K562 (cell line): ENCODE measurements at regions not wholly inside any gene's neighbourhood (a gene's known extent, or its start where the extent isn't known, plus 50 kb on each side); places are given as distances from the start of the nearest gene placed in this dataset.

Experiments used
- ATAC-seq: fragments of 200-7000 bp; cut with Tn5 transposase; 3 replicates; pipeline ENCODE4 v1.9.1; 2020; ENCODE audit warnings: moderate library complexity
- BruUV-seq: library from RNA; stranded (reverse); fragments of 400-500 nt; replicated peaks from 2 replicates; lab custom pipeline; 2021; lab: Mats Ljungman, UMichigan
- CTCF ChIA-PET: fragments of 300-600 bp; formaldehyde crosslinking; extraction: SDS; loops from one replicate; lab custom pipeline; 2021; ENCODE audit warnings: low intra/inter-chr PET ratio; lab: Yijun Ruan, JAX
- POLR2A ChIA-PET: fragments of 300-600, 350-650 bp; sonication (Branson Sonifier 250); formaldehyde crosslinking; extraction: SDS; loops from one replicate; lab custom pipeline; 2021; ENCODE audit warnings: antibody characterized with exemption, inconsistent platforms; lab: Yijun Ruan, JAX
- DNase-seq, 4 experiments: peaks; one replicate each; pipeline versions ENCODE4 v3.0.0 to v3.0.0-alpha.2; 2011 to 2018; ENCODE audit warnings: low spot score in 3 of 4, mixed read lengths in 3 of 4; ENCODE audit errors: extremely low read depth in 1 of 4
- FAIRE-seq: peaks from 2 replicates; lab custom pipeline; 2011; peaks lifted over from hg19 to GRCh38; lab: Jason Lieb, UNC
- H2AFZ ChIP-seq: 2 replicates; pipeline ENCODE4 v1.6.0; 2011; ENCODE audit warnings: low read depth, low read length, control low read depth, inconsistent platforms
- H3K27ac ChIP-seq: fragments of 200-600 bp; 3 replicates; pipeline ENCODE4 v1.8.0; 2011; ENCODE audit warnings: low read depth, mild to moderate bottlenecking, control low read depth, inconsistent platforms, low read length, moderate library complexity, mixed read lengths; ENCODE audit errors: extremely low read depth
- H3K27me3 ChIP-seq, 2 experiments: fragments of 300-600 bp in 1 of 2; 2 replicates in 1 of 2; 3 replicates in 1 of 2; pipeline versions ENCODE4 v1.6.0 to v1.8.0; 2011; ENCODE audit warnings: inconsistent platforms in 2 of 2, low read length in 2 of 2, mild to moderate bottlenecking in 1 of 2, mixed read lengths in 1 of 2, moderate library complexity in 1 of 2; ENCODE audit not compliant: control insufficient read depth in 2 of 2, insufficient read depth in 2 of 2
- H3K36me3 ChIP-seq: fragments of 300-600 bp; 3 replicates; pipeline ENCODE4 v1.8.0; 2011; ENCODE audit warnings: mild to moderate bottlenecking, low read length, inconsistent platforms; ENCODE audit not compliant: control insufficient read depth, insufficient read depth
- H3K4me1 ChIP-seq, 2 experiments: fragments of 200-600 bp in 1 of 2; replicated peaks in 1 of 2; 2 replicates in 1 of 2; 3 replicates in 1 of 2; pipeline versions ENCODE4 v1.5.1 to v1.8.0; 2011; ENCODE audit warnings: inconsistent platforms in 2 of 2, low read length in 2 of 2, mild to moderate bottlenecking in 1 of 2, mixed read lengths in 1 of 2, moderate library complexity in 1 of 2; ENCODE audit not compliant: control insufficient read depth in 2 of 2, insufficient read depth in 2 of 2
- H3K4me2 ChIP-seq: 2 replicates; pipeline ENCODE4 v1.6.1; 2011; ENCODE audit warnings: low read length, control low read depth, inconsistent platforms, mixed read lengths; ENCODE audit not compliant: insufficient read depth
- H3K4me3 ChIP-seq: fragments of 200-600 bp; sonication (generic), shearing (Covaris generic); 2 replicates; pipeline ENCODE4 v1.5.1; 2016; ENCODE audit warnings: control low read depth, inconsistent platforms
- H3K79me2 ChIP-seq: fragments of 200-600 bp; 3 replicates; pipeline ENCODE4 v1.8.0; 2011; ENCODE audit warnings: low read length, inconsistent platforms; ENCODE audit not compliant: control insufficient read depth, insufficient read depth
- H3K9ac ChIP-seq, 2 experiments: 2 replicates each; pipeline versions ENCODE4 v1.6.0 to v1.6.1; 2011; ENCODE audit warnings: low read depth in 2 of 2, low read length in 2 of 2, control low read depth in 1 of 2, inconsistent platforms in 1 of 2, mild to moderate bottlenecking in 1 of 2, mixed read lengths in 1 of 2; ENCODE audit not compliant: insufficient read depth in 1 of 2
- H3K9me1 ChIP-seq: one replicate; pipeline ENCODE4 v1.6.0; 2011; ENCODE audit warnings: inconsistent platforms, mild to moderate bottlenecking, low read length, moderate library complexity; ENCODE audit not compliant: control insufficient read depth, insufficient read depth
- H3K9me3 ChIP-seq: replicated peaks from 2 replicates; pipeline ENCODE4 v1.5.1; 2011; ENCODE audit warnings: low read depth, low read length, inconsistent platforms; ENCODE audit not compliant: control insufficient read depth, insufficient read depth
- H4K20me1 ChIP-seq: replicated peaks from 2 replicates; pipeline ENCODE4 v1.6.1; 2011; ENCODE audit warnings: low read length, inconsistent platforms, mixed read lengths; ENCODE audit not compliant: control insufficient read depth, insufficient read depth
- CHD4 ChIP-seq: fragments of 200-600 bp; sonication (generic); IDR thresholded peaks from 3 replicates; pipeline ENCODE4 v1.6.1; 2012; ENCODE audit warnings: low read depth, mild to moderate bottlenecking, mixed read lengths, low read length, inconsistent platforms; ENCODE audit not compliant: insufficient read depth, insufficient replicate concordance, poor library complexity, severe bottlenecking
- MTF1 ChIP-seq: fragments of 250-450 bp; sonication (Bioruptor Pico); IDR thresholded peaks from 2 replicates; pipeline ENCODE4 v1.9.0; 2021; ENCODE audit warnings: moderate library complexity, mild to moderate bottlenecking, inconsistent platforms, borderline replicate concordance
- SAFB2 ChIP-seq: fragments of 200-400 bp; formaldehyde crosslinking; IDR thresholded peaks from 2 replicates; pipeline ENCODE4 v1.6.1; 2018; ENCODE audit warnings: borderline replicate concordance, low read length, low read depth, moderate library complexity; ENCODE audit not compliant: severe bottlenecking
- ZBED1 ChIP-seq: IDR thresholded peaks from 2 replicates; pipeline ENCODE4 v1.6.1; 2014
- in situ Hi-C: fragments of 300-500 bp; cut with MboI; formaldehyde crosslinking; loops from 4 replicates; pipeline ENCODE4 v1.15.0; 2018; ENCODE audit warnings: inconsistent platforms, mixed read lengths
- intact Hi-C: fragments of 100-400 bp; cut with micrococcal nuclease; formaldehyde crosslinking; loops from 2 replicates; pipeline ENCODE4 v1.14.2; 2022
- TF ChIP-seq, protein P1 (sequence below): IDR thresholded peaks from 2 replicates; pipeline ENCODE4 v1.6.1; 2012; ENCODE audit warnings: low read depth, low read length, improper control_type of control experiment, borderline replicate concordance
- TF ChIP-seq, protein P2 (sequence below): fragments of 450-650 bp; IDR thresholded peaks from 2 replicates; pipeline ENCODE4 v1.6.1; 2016; ENCODE audit warnings: mild to moderate bottlenecking

DNA sequence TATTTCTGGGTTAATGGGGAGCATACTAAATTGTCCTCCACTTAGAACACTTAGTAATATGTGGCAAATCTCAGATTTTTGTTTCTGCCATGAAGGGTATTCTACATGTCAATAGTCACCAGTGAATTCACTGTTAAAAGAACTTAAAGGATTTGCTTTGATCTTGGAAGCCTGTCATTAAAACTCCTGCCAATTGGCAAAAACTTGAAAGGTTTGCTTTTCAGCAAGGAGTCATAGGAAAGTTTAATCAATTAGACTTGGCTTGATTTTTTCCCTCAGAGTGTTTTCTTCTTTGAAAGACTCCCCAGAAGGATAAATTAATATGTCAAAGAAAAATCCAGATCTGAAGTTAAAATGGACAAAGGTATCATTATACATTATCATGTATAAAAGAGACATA lies 671.9 kb upstream of the PKDCC start:
- no peaks in the 10 kb centered on the region for H3K36me3 ChIP-seq
- H4K20me1 ChIP-seq, result no peaks in the 10 kb centered on the region
- ChIA-PET POLR2A (no interaction called here), CTCF (no interaction called here)
- DNase-seq (no peak), ATAC-seq (no peak), FAIRE-seq (no peak)
- no peak overlapping the region for H2AFZ ChIP-seq
- in situ Hi-C loops, result no loop called here
- no peak overlapping the region for H3K4me2 ChIP-seq
- H3K9me1 ChIP-seq, result no peaks in the 10 kb centered on the region
- no peaks in the 10 kb centered on the region; the same call in 2 of the 3 replicates for H3K79me2 ChIP-seq
- H3K4me3 ChIP-seq, result no peak overlapping the region
- no peaks in the 10 kb centered on the region for H3K9me3 ChIP-seq
- H3K27ac ChIP-seq, result no peak overlapping the region
- no TSS peak for BruUV-seq
- TF ChIP-seq SAFB2 (no peak), CHD4 (no peak), MTF1 (CRISPR knock-in tag) (no peak), ZBED1 (no peak)
- TF ChIP-seq, protein P1, sequence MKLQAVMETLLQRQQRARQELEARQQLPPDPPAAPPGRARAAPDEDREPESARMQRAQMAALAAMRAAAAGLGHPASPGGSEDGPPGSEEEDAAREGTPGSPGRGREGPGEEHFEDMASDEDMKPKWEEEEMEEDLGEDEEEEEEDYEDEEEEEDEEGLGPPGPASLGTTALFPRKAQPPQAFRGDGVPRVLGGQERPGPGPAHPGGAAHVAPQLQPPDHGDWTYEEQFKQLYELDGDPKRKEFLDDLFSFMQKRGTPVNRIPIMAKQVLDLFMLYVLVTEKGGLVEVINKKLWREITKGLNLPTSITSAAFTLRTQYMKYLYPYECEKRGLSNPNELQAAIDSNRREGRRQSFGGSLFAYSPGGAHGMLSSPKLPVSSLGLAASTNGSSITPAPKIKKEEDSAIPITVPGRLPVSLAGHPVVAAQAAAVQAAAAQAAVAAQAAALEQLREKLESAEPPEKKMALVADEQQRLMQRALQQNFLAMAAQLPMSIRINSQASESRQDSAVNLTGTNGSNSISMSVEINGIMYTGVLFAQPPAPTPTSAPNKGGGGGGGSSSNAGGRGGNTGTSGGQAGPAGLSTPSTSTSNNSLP, result no peak
- TF ChIP-seq, protein P2, sequence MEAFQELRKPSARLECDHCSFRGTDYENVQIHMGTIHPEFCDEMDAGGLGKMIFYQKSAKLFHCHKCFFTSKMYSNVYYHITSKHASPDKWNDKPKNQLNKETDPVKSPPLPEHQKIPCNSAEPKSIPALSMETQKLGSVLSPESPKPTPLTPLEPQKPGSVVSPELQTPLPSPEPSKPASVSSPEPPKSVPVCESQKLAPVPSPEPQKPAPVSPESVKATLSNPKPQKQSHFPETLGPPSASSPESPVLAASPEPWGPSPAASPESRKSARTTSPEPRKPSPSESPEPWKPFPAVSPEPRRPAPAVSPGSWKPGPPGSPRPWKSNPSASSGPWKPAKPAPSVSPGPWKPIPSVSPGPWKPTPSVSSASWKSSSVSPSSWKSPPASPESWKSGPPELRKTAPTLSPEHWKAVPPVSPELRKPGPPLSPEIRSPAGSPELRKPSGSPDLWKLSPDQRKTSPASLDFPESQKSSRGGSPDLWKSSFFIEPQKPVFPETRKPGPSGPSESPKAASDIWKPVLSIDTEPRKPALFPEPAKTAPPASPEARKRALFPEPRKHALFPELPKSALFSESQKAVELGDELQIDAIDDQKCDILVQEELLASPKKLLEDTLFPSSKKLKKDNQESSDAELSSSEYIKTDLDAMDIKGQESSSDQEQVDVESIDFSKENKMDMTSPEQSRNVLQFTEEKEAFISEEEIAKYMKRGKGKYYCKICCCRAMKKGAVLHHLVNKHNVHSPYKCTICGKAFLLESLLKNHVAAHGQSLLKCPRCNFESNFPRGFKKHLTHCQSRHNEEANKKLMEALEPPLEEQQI, result no peak
- intact Hi-C loops, result no loop called here
- no peak overlapping the region for H3K9ac ChIP-seq
- H3K27me3 ChIP-seq, result no peaks in the 10 kb centered on the region
- no peaks in the 10 kb centered on the region for H3K4me1 ChIP-seq
